ENCODE measurements at regions not wholly inside any gene's neighbourhood (a gene's known extent, or its start where the extent isn't known, plus 50 kb on each side); places are given as distances from the start of the nearest gene placed in this dataset.
A peak's percentile ranks its signal among the peaks of the same experiment; 100 is the strongest.
"Not testable (repeated sequence)": the region's sequence is repeated elsewhere in the genome, so short reads cannot be mapped to it uniquely, and the experiment has no call there.

DNA sequence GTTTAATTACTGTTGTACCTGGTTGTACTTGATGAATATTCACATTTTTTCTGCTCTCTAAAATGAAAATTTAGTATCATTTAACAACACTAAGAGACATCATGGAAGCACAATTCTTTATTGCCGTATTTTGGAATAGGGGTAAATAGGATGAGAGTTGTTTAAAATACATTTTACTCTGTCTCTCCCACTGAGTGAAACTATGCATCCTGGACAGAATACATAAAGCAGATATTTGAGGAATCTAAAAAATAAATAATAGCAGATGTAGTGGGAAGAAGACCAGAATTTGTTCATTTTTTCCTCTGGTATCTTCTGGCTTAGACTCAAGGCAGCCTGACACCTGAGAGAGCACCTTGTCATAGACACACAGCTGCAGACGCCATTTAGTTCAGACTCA is 119.1 kb upstream of the AHI1 start:
- H3K4me3 Mint-ChIP-seq, result no peak overlapping the region
- peaks cover 9% of the 10 kb centered on the region for H3K4me1 Mint-ChIP-seq (ENCODE audit: low read depth)
- H3K9me3 Mint-ChIP-seq, result no peaks in the 10 kb centered on the region
- H3K27me3 Mint-ChIP-seq (ENCODE audit: low read depth), result peaks cover 21% of the 10 kb centered on the region
- DNase-seq, result no peak
- H3K36me3 Mint-ChIP-seq (ENCODE audit: insufficient read depth in 2 of 2), result peaks cover 0 to 1% of the 10 kb centered on the region in 2 donors
- no peak for ATAC-seq (replicated peaks in 1 of 2)
- H3K27ac Mint-ChIP-seq, result no peak overlapping the region

GRCh38 chr6:135617222-135617621 is 119.7 kb upstream of the AHI1 start:
- peaks cover 12% of the 10 kb centered on the region for H3K4me1 Mint-ChIP-seq (ENCODE audit: low read depth)
- no peak for DNase-seq
- peaks cover 0 to 1% of the 10 kb centered on the region in 2 donors for H3K9me3 Mint-ChIP-seq
- H3K4me3 Mint-ChIP-seq, result no peak overlapping the region
- no peak for ATAC-seq (replicated peaks in 1 of 2)
- H3K36me3 Mint-ChIP-seq (ENCODE audit: insufficient read depth in 2 of 2), result peaks cover 1 to 4% of the 10 kb centered on the region in 2 donors
- H3K27ac Mint-ChIP-seq, result no peak overlapping the region
- H3K27me3 Mint-ChIP-seq (ENCODE audit: low read depth), result peaks cover 16% of the 10 kb centered on the region

DNA sequence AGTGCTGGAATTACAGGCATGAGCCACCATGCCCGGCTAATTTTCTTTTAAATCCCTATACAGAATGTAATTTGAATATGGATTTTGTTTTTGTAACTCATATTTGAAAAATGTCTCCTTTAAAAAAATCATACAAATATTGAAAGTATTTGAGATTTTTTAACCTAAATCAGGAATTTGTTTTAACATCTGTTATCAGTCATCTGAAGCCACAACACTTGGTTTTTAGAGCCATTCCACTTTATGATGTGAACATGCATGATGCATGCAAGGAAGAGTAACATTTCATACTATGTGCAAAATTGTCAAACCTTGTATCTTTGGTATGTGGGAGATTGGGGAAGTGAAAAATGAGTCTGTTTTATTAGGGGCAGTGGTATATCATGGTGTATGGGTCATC is 124.5 kb upstream of the AHI1 start:
- H3K4me1 Mint-ChIP-seq (ENCODE audit: low read depth), result peaks cover 44% of the 10 kb centered on the region
- no peak overlapping the region for H3K27ac Mint-ChIP-seq
- no peaks in the 10 kb centered on the region for H3K27me3 Mint-ChIP-seq (ENCODE audit: low read depth)

GRCh38 chr6:135623979-135624378 is 126.4 kb upstream of the AHI1 start:
- Mint-ChIP-seq H3K4me3 (peak overlapping the region; percentile 15 to 88), H3K9me3 (peaks cover 5 to 12% of the 10 kb centered on the region in 2 donors), H3K27ac (peak overlapping the region; percentile 98), H3K27me3 (ENCODE audit: low read depth) (no peaks in the 10 kb centered on the region), H3K36me3 (ENCODE audit: insufficient read depth in 2 of 2) (peaks cover 6 to 46% of the 10 kb centered on the region in 2 donors), H3K4me1 (ENCODE audit: low read depth) (peaks cover 63% of the 10 kb centered on the region)
- DNase-seq, result no peak
- ATAC-seq (replicated peaks in 1 of 2), result peak; percentile 35 to 39

More for the DNA sequence above, 124.5 kb upstream of the AHI1 start:
- DNase-seq, result no peak
- H3K4me3 Mint-ChIP-seq, result no peak overlapping the region
- H3K36me3 Mint-ChIP-seq (ENCODE audit: insufficient read depth in 2 of 2), result peaks cover 6 to 38% of the 10 kb centered on the region in 2 donors
- H3K9me3 Mint-ChIP-seq, result peaks cover 5 to 12% of the 10 kb centered on the region in 2 donors
- no peak for ATAC-seq (replicated peaks in 1 of 2)

DNA sequence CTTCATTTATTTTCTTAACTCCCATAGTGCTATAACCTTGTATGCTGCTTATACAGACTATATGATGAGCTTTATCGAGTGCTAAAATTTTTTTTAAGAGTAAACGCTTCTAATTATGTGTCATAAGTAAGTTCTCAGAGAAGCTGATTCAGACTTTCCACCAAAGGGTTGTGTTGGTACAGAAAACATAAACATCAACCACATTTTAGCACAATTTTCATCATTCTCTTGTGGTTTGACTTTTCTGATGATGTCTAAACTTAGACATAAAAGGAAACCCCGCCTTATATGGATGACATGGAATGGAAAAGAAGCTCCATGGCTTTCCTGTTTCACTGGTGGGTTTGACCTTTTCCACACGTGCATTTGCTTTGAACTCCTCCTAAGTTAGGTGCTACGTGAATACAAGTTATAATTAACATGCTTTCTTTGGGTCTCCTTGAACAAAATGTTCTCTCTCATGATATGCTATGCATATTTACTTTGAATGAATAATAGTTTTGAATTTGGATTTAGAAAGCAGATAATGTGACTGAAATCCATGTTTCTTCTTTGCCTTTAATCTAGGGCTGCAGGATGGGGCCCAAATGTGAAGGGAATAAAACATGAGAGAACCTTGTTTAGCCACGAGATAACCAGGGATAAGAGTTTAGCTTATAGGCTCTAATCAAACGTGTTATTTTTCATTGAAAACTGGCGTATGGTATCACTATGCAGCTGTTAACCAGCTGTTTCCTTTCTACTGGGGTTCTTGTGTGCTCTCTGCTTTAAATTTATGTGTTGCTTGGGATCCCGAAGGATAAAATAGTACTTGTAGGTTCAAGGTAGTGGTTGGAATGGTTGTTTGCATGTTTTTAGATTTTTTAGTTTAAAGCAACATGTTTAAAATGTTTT is 127.1 kb upstream of the AHI1 start:
- peaks cover 5 to 12% of the 10 kb centered on the region in 2 donors for H3K9me3 Mint-ChIP-seq
- ATAC-seq (replicated peaks in 1 of 2), result peak; percentile 89 to 91
- peak overlapping the region; percentile 98 for H3K27ac Mint-ChIP-seq
- DNase-seq, result peak; percentile 30 to 37
- H3K4me1 Mint-ChIP-seq (ENCODE audit: low read depth), result peaks cover 70% of the 10 kb centered on the region
- no peaks in the 10 kb centered on the region for H3K27me3 Mint-ChIP-seq (ENCODE audit: low read depth)
- H3K36me3 Mint-ChIP-seq (ENCODE audit: insufficient read depth in 2 of 2), result peaks cover 6 to 46% of the 10 kb centered on the region in 2 donors
- peak overlapping the region; percentile 40 to 88 for H3K4me3 Mint-ChIP-seq

- H3K4me1 Mint-ChIP-seq (ENCODE audit: low read depth), result peaks cover 78% of the 10 kb centered on the region
- H3K9me3 Mint-ChIP-seq, result peaks cover 5 to 12% of the 10 kb centered on the region in 2 donors
Measured at GRCh38 chr6:135626001-135626400, 128.5 kb upstream of the AHI1 start.

DNA sequence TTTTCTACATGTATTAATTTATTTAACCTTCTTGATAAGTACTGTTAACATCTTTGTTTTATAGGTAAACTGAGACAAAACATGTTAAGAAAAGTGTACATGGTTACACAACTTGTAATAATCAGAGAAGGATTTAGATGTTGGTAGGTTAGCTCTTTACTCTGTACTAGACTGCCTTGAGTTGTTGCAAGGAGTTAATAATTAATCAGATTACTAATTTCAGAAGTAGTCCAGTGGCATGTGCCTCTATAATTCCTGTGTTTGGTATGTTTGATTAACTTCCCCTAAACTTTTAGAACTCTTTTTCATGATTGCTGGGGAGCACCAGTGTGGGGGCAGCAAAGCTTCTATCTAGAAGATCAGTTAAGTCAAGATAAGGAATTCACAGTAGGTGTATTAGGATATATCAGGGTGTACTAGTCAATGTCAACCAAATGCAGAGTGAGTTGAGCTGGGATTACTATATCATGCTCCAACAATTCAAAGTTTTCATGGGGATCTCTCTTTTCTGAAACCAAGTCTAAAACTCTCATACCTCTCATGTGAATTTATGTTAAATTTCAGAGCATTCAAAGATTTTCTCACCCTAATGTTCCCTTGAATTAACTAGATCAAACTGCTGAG is 129.7 kb upstream of the AHI1 start:
- Mint-ChIP-seq H3K27me3 (ENCODE audit: low read depth) (peaks cover 11% of the 10 kb centered on the region), H3K4me3 (no peak overlapping the region), H3K27ac (peak overlapping the region; percentile 59), H3K4me1 (ENCODE audit: low read depth) (peaks cover 82% of the 10 kb centered on the region), H3K36me3 (ENCODE audit: insufficient read depth in 2 of 2) (peaks cover 5 to 43% of the 10 kb centered on the region in 2 donors), H3K9me3 (peaks cover 5 to 11% of the 10 kb centered on the region in 2 donors)
- ATAC-seq (replicated peaks in 1 of 2), result no peak
- DNase-seq, result no peak

More at GRCh38 chr6:135626001-135626400, 128.5 kb upstream of the AHI1 start:
- DNase-seq; H3K27ac Mint-ChIP-seq; H3K27me3 Mint-ChIP-seq (ENCODE audit: low read depth); ATAC-seq (replicated peaks in 1 of 2); H3K4me3 Mint-ChIP-seq: not testable (repeated sequence)
- peaks cover 6 to 45% of the 10 kb centered on the region in 2 donors for H3K36me3 Mint-ChIP-seq (ENCODE audit: insufficient read depth in 2 of 2)

GRCh38 chr6:135630789-135631376 is 133.3 kb upstream of the AHI1 start:
- DNase-seq (no peak), ATAC-seq (replicated peaks in 1 of 2) (peak; percentile 87 to 90)
- Mint-ChIP-seq H3K4me1 (ENCODE audit: low read depth) (peaks cover 49% of the 10 kb centered on the region), H3K9me3 (peaks cover 0 to 4% of the 10 kb centered on the region in 2 donors), H3K4me3 (peak overlapping the region in 1 of 2 donors; percentile 41), H3K27me3 (ENCODE audit: low read depth) (peaks cover 23% of the 10 kb centered on the region), H3K27ac (peak overlapping the region; percentile 11), H3K36me3 (ENCODE audit: insufficient read depth in 2 of 2) (peaks cover 0 to 30% of the 10 kb centered on the region in 2 donors)

GRCh38 chr6:135631821-135632220 is 134.3 kb upstream of the AHI1 start:
- Mint-ChIP-seq H3K4me3 (no peak overlapping the region), H3K27me3 (ENCODE audit: low read depth) (peaks cover 23% of the 10 kb centered on the region), H3K4me1 (ENCODE audit: low read depth) (peaks cover 44% of the 10 kb centered on the region), H3K9me3 (peaks cover 0 to 3% of the 10 kb centered on the region in 2 donors), H3K36me3 (ENCODE audit: insufficient read depth in 2 of 2) (peaks cover 0 to 29% of the 10 kb centered on the region in 2 donors), H3K27ac (no peak overlapping the region)
- ATAC-seq (replicated peaks in 1 of 2), result no peak
- no peak for DNase-seq

DNA sequence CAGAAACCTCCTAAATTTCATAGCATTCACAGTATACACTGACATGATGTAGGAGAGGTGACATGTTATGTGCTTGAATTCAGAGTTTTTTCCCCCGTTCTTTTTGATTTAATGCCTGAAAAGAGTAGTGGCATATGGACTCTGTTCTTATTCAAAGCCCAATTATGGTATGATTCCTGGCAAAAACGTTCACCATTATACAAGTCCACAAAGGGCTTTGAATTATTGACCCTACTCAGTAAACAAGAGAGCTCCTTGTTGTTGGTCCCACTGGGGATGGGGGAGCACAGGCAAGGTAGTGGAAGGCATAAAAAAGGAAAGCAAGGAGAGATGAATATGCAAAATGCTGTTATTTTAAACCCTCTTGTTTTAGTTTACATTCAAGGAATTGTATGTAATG is 136.0 kb upstream of the AHI1 start:
- Mint-ChIP-seq H3K4me3 (no peak overlapping the region), H3K4me1 (ENCODE audit: low read depth) (peaks cover 38% of the 10 kb centered on the region), H3K27ac (no peak overlapping the region), H3K36me3 (ENCODE audit: insufficient read depth in 2 of 2) (peaks cover 0 to 24% of the 10 kb centered on the region in 2 donors), H3K9me3 (peaks cover 0 to 3% of the 10 kb centered on the region in 2 donors), H3K27me3 (ENCODE audit: low read depth) (peaks cover 23% of the 10 kb centered on the region)
- DNase-seq (no peak), ATAC-seq (replicated peaks in 1 of 2) (no peak)

GRCh38 chr6:135637701-135638100 is 140.2 kb upstream of the AHI1 start:
- Mint-ChIP-seq H3K36me3 (ENCODE audit: insufficient read depth in 2 of 2) (peaks cover 6 to 40% of the 10 kb centered on the region in 2 donors), H3K4me3 (no peak overlapping the region), H3K27me3 (ENCODE audit: low read depth) (peaks cover 12% of the 10 kb centered on the region), H3K27ac (no peak overlapping the region), H3K4me1 (ENCODE audit: low read depth) (peaks cover 36% of the 10 kb centered on the region), H3K9me3 (peaks cover 0 to 8% of the 10 kb centered on the region in 2 donors)
- DNase-seq (no peak), ATAC-seq (replicated peaks in 1 of 2) (no peak)

GRCh38 chr6:135638108-135638507 is 140.6 kb upstream of the AHI1 start:
- H3K36me3 Mint-ChIP-seq (ENCODE audit: insufficient read depth in 2 of 2), result peaks cover 6 to 44% of the 10 kb centered on the region in 2 donors
- H3K9me3 Mint-ChIP-seq, result peaks cover 0 to 8% of the 10 kb centered on the region in 2 donors
- DNase-seq, result no peak
- peak overlapping the region; percentile 23 to 39 for H3K4me3 Mint-ChIP-seq
- peaks cover 12% of the 10 kb centered on the region for H3K27me3 Mint-ChIP-seq (ENCODE audit: low read depth)
- peaks cover 40% of the 10 kb centered on the region for H3K4me1 Mint-ChIP-seq (ENCODE audit: low read depth)
- no peak overlapping the region for H3K27ac Mint-ChIP-seq
- ATAC-seq (replicated peaks in 1 of 2), result peak; percentile 35 to 55

GRCh38 chr6:135640048-135640447 is 142.5 kb upstream of the AHI1 start:
- H3K9me3 Mint-ChIP-seq, result peaks cover 3 to 7% of the 10 kb centered on the region in 2 donors
- peak overlapping the region; percentile 53 to 63 for H3K4me3 Mint-ChIP-seq
- H3K4me1 Mint-ChIP-seq (ENCODE audit: low read depth), result peaks cover 51% of the 10 kb centered on the region
- peak overlapping the region; percentile 7 for H3K27ac Mint-ChIP-seq
- ATAC-seq (replicated peaks in 1 of 2) (peak; percentile 6), DNase-seq (no peak)
- H3K27me3 Mint-ChIP-seq (ENCODE audit: low read depth), result no peaks in the 10 kb centered on the region
- H3K36me3 Mint-ChIP-seq (ENCODE audit: insufficient read depth in 2 of 2), result peaks cover 8 to 46% of the 10 kb centered on the region in 2 donors

Measured in activated T-cell treated with anti-CD3 and anti-CD28 coated beads, Interleukin-2, amount 50 U/mL, for 72 hours (primary cell).